Mesenchymal stem cell (in vitro differentiated cells and primary cell): ENCODE measurements at regions not wholly inside any gene's neighbourhood (a gene's known extent, or its start where the extent isn't known, plus 50 kb on each side); places are given as distances from the start of the nearest gene placed in this dataset.

Experiments
- DNase-seq: peaks from one replicate; pipeline ENCODE4 v3.0.0-alpha.2; 2013
- H2AFZ ChIP-seq: one replicate; pipeline ENCODE4 v1.6.1; 2013; ENCODE audit warnings: low read depth, mild to moderate bottlenecking, control low read depth, inconsistent platforms, low read length, moderate library complexity
- H2AK5ac ChIP-seq: 2 replicates; pipeline ENCODE4 v1.6.1; 2013; ENCODE audit warnings: low read length, moderate library complexity, mild to moderate bottlenecking, inconsistent platforms; ENCODE audit not compliant: severe bottlenecking
- H2BK120ac ChIP-seq: one replicate; pipeline ENCODE4 v1.6.1; 2013; ENCODE audit warnings: low read depth, mild to moderate bottlenecking, inconsistent platforms, low read length, moderate library complexity
- H2BK12ac ChIP-seq, 2 experiments: one replicate each; pipeline ENCODE4 v1.6.1; 2013; ENCODE audit warnings: inconsistent platforms in 2 of 2, low read length in 2 of 2, mild to moderate bottlenecking in 2 of 2, moderate library complexity in 2 of 2, control low read depth in 1 of 2
- H2BK15ac ChIP-seq: one replicate; pipeline ENCODE4 v1.6.1; 2013; ENCODE audit warnings: mild to moderate bottlenecking, low read depth, inconsistent platforms; ENCODE audit not compliant: poor library complexity, severe bottlenecking
- H2BK5ac ChIP-seq: 2 replicates; pipeline ENCODE4 v1.6.1; 2013; ENCODE audit warnings: low read depth, mild to moderate bottlenecking, low read length, control low read depth, inconsistent platforms; ENCODE audit not compliant: poor library complexity, severe bottlenecking
- H3K14ac ChIP-seq, 2 experiments: one replicate each; pipeline ENCODE4 v1.6.1; 2013; ENCODE audit warnings: inconsistent platforms in 2 of 2, low read length in 2 of 2, control low read depth in 1 of 2, mild to moderate bottlenecking in 1 of 2, moderate library complexity in 1 of 2
- H3K18ac ChIP-seq, 2 experiments: one replicate each; pipeline ENCODE4 v1.6.1; 2013; ENCODE audit warnings: inconsistent platforms in 2 of 2, low read length in 2 of 2, control low read depth in 1 of 2, low read depth in 1 of 2, mild to moderate bottlenecking in 1 of 2
- H3K23ac ChIP-seq, 2 experiments: one replicate each; pipeline ENCODE4 v1.6.1; 2013; ENCODE audit warnings: inconsistent platforms in 2 of 2, low read length in 2 of 2, mild to moderate bottlenecking in 2 of 2, moderate library complexity in 2 of 2, control low read depth in 1 of 2
- H3K27ac ChIP-seq: 2 replicates; pipeline ENCODE4 v1.5.1; 2013; ENCODE audit warnings: mild to moderate bottlenecking, moderate library complexity, low read length, control low read depth, inconsistent platforms; ENCODE audit not compliant: poor library complexity, severe bottlenecking
- H3K27me3 ChIP-seq, 2 experiments: 2 replicates each; pipeline versions ENCODE4 v1.6.1 to v1.7.0; 2013; ENCODE audit warnings: low read length in 2 of 2, mild to moderate bottlenecking in 2 of 2, moderate library complexity in 2 of 2, control low read depth in 1 of 2, inconsistent platforms in 1 of 2; ENCODE audit not compliant: control insufficient read depth in 1 of 2, insufficient read depth in 1 of 2
- H3K36me3 ChIP-seq, 2 experiments: 2 replicates each; pipeline versions ENCODE4 v1.6.1 to v1.7.0; 2013; ENCODE audit warnings: low read length in 2 of 2, control low read depth in 1 of 2, inconsistent platforms in 1 of 2, low read depth in 1 of 2, mild to moderate bottlenecking in 1 of 2; ENCODE audit not compliant: insufficient read depth in 2 of 2, control insufficient read depth in 1 of 2
- H3K4ac ChIP-seq, 2 experiments: one replicate each; pipeline ENCODE4 v1.6.1; 2013; ENCODE audit warnings: inconsistent platforms in 2 of 2, low read length in 2 of 2, mild to moderate bottlenecking in 2 of 2, moderate library complexity in 2 of 2, control low read depth in 1 of 2, low read depth in 1 of 2
- H3K4me1 ChIP-seq: 2 replicates; pipeline ENCODE4 v1.6.1; 2013; ENCODE audit warnings: low read depth, low read length, control low read depth; ENCODE audit not compliant: control insufficient read depth, insufficient read depth
- H3K4me2 ChIP-seq: 2 replicates; pipeline ENCODE4 v1.6.1; 2013; ENCODE audit warnings: low read length, mild to moderate bottlenecking, inconsistent platforms; ENCODE audit not compliant: poor library complexity, severe bottlenecking
- H3K4me3 ChIP-seq, 2 experiments: 2 replicates each; pipeline versions ENCODE4 v1.5.1 to v1.7.0; 2013; ENCODE audit warnings: low read length in 2 of 2, mild to moderate bottlenecking in 2 of 2, control low read depth in 1 of 2, low read depth in 1 of 2; ENCODE audit not compliant: insufficient read depth in 1 of 2
- H3K79me1 ChIP-seq: replicated peaks from 2 replicates; pipeline ENCODE4 v1.6.1; 2013; ENCODE audit warnings: mild to moderate bottlenecking, control low read depth, low read length, inconsistent platforms; ENCODE audit not compliant: poor library complexity, severe bottlenecking
- H3K9ac ChIP-seq: 2 replicates; pipeline ENCODE4 v1.7.0; 2013; ENCODE audit warnings: mild to moderate bottlenecking, low read length, moderate library complexity
- H3K9me3 ChIP-seq: 2 replicates; pipeline ENCODE4 v1.7.0; 2013; ENCODE audit warnings: mild to moderate bottlenecking, low read length; ENCODE audit not compliant: control insufficient read depth
- H4K8ac ChIP-seq: one replicate; pipeline ENCODE4 v1.6.1; 2013; ENCODE audit warnings: inconsistent platforms, mild to moderate bottlenecking, low read length, moderate library complexity
- H4K91ac ChIP-seq: one replicate; pipeline ENCODE4 v1.6.1; 2013; ENCODE audit warnings: mild to moderate bottlenecking, low read length, inconsistent platforms
- WGBS: methylation state at CpG from one replicate; pipeline ENCODE4 v1.1.7; 2013; ENCODE audit warnings: mixed read lengths; 5-methylcytosine and 5-hydroxymethylcytosine counted together

DNA sequence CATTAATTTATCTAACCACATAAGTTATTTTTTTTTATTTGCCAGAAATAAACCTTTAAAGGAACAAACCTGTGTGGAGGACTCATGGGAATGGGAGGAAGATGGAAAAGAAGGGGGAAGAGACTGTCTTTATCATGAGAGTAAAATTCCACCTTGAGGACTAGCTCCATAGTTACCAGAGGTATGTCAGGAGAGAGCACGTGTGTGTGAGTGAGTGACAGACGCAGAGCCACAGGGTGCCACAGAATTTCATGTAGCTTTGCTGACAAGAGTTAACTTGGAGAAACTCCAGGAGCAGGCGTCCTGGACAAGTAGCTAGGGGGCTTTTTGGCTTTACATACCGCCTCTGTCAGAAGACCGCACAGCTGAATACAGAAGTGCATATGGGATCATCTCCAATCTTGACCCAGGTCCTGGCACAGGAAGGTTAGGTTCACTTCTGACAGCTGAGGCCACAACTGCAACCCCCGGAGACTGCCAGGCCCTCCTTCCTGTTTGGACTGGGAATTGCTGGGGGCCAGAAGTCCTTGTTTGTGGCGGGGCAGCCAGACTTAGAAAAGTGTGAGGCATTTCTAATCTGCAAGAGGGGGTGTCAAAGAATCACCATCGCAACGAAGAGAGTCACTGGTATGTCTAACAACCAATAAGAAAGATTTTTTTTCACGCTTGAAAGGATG lies 197.8 kb upstream of the TPM1 start:
- Histone ChIP-seq H3K4me2 (no peak overlapping the region), H3K36me3 (peaks cover 11 to 44% of the 10 kb centered on the region in 2 experiments), H3K14ac (no peak overlapping the region), H2AK5ac (peak overlapping the region; percentile 79), H2BK120ac (no peak overlapping the region), H2BK12ac (no peak overlapping the region), H4K8ac (no peak overlapping the region), H2AFZ (no peak overlapping the region), H3K23ac (no peak overlapping the region), H4K91ac (no peak overlapping the region), H3K27ac (no peak overlapping the region), H3K4me3 (no peak overlapping the region), H3K79me1 (peaks cover 5% of the 10 kb centered on the region), H3K27me3 (no peaks in the 10 kb centered on the region), H3K9me3 (peaks cover 3% of the 10 kb centered on the region), H3K9ac (no peak overlapping the region), H2BK5ac (no peak overlapping the region), H3K18ac (no peak overlapping the region), H3K4me1 (peaks cover 55% of the 10 kb centered on the region), H3K4ac (no peak overlapping the region), H2BK15ac (no peak overlapping the region)
- DNase-seq: no peak
- WGBS: 78% methylated on average over 10 of the region's 10 CpGs

DNA sequence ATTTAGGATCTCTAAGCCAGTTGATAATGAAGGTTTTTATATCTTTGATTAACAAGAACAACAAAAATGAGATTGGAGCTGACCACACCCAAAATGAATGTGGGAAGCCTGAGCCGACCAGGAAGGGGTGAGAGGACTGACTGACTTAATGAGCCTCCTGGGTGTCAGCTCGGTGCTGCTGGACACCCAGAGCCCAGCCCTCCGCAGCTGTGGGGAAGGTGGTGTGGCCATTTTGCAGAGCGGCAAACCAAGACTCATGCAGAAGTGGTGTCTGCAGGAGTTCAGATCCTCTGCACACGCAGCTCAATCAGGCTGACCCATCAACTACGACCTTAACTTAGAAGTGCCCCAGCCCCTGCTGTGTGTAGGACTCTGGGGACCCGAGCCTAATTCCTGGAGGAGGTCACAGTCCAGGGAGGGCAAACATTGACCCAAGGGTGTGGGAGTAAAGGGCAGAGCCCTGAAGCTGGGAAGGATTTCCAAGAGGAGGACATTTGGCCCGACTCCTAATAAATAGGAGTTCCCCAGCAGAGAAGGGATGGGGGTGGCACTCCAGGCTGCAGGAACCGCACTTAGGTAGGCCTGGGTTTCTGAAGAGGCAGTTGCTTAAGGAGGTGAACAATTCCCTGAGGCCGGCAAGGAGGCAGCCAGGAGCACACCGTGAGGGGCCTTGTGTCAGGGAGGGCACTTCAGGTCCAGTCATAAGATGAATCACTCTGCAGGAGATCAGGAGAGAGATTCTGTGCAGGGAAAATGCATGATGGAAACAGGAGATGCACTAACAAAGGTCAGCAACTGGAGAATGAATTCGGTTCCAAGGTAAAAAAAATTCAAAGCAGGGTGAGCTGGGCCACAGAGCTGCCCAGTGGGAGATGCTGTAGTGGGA lies 197.1 kb upstream of the TPM1 start:
- DNase-seq: peak; percentile 40
- WGBS: 61% methylated on average over 12 of the region's 12 CpGs
- H3K27me3 ChIP-seq: no peaks in the 10 kb centered on the region
- no peak overlapping the region for H3K4me3 ChIP-seq
- no peak overlapping the region for H4K91ac ChIP-seq
- peaks cover 5% of the 10 kb centered on the region for H3K79me1 ChIP-seq
- H3K14ac ChIP-seq: peak overlapping the region in 1 of 2 experiments; percentile 68
- no peak overlapping the region for H2BK15ac ChIP-seq
- no peak overlapping the region for H4K8ac ChIP-seq
- peak overlapping the region; percentile 96 for H2AK5ac ChIP-seq
- H3K4me1 ChIP-seq: peaks cover 52% of the 10 kb centered on the region
- H3K18ac ChIP-seq: peak overlapping the region; percentile 33 to 56
- peak overlapping the region in 1 of 2 experiments; percentile 46 for H3K4ac ChIP-seq
- H3K36me3 ChIP-seq: peaks cover 3 to 36% of the 10 kb centered on the region in 2 experiments
- H3K27ac ChIP-seq: peak overlapping the region; percentile 56
- H3K9ac ChIP-seq: no peak overlapping the region
- no peak overlapping the region for H2AFZ ChIP-seq
- peak overlapping the region; percentile 23 for H3K4me2 ChIP-seq
- H3K9me3 ChIP-seq: peaks cover 3% of the 10 kb centered on the region
- H3K23ac ChIP-seq: no peak overlapping the region
- peak overlapping the region; percentile 69 for H2BK5ac ChIP-seq
- peak overlapping the region in 1 of 2 experiments; percentile 72 for H2BK12ac ChIP-seq
- H2BK120ac ChIP-seq: no peak overlapping the region

DNA sequence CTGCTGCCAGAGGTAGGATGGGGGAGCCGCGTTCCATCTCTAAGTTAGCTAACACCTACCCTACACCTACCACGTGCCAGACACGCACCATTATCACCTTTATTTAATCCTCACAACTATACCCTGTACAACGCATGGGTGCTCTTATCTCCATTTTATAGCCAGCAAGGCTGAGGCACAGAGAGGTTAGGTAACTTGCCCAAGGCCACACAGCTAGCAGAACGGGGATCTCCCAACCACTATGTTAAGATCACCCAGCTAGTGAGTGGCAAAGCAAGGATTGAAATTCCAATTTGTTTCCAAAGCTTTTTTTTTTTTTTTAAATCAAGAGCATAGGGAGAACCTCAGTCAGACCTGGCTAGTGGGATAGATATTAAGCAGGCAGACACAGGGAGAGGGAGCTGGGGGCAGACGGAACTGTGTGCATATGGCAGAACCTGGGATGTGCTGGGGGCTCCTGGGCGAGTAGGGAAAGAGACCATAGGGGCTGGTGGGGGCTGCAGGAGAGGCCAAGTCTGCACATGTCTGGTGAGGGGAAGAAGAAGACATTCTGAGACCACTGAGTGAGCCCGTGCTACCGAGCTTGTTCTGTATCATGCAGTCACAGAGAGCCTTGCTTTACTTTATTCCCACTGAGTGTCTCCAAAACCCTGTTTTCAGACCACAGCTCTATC lies 196.3 kb upstream of the TPM1 start:
- H4K8ac ChIP-seq: no peak overlapping the region

More for the DNA sequence above, 196.3 kb upstream of the TPM1 start:
- Histone ChIP-seq H2BK12ac (no peak overlapping the region), H3K27me3 (no peaks in the 10 kb centered on the region), H3K9ac (no peak overlapping the region), H3K4ac (peak overlapping the region in 1 of 2 experiments; percentile 13), H3K14ac (no peak overlapping the region), H3K27ac (peak overlapping the region; percentile 56), H3K4me3 (no peak overlapping the region), H3K9me3 (no peaks in the 10 kb centered on the region), H3K18ac (peak overlapping the region in 1 of 2 experiments; percentile 16), H3K23ac (no peak overlapping the region), H4K91ac (no peak overlapping the region), H3K4me2 (no peak overlapping the region), H2BK15ac (no peak overlapping the region), H2BK5ac (peak overlapping the region; percentile 69), H3K4me1 (peaks cover 46% of the 10 kb centered on the region), H2AFZ (no peak overlapping the region), H2AK5ac (peak overlapping the region; percentile 87), H3K36me3 (peaks cover 0 to 28% of the 10 kb centered on the region in 2 experiments), H3K79me1 (peaks cover 5% of the 10 kb centered on the region), H2BK120ac (no peak overlapping the region)
- WGBS: 97% methylated on average over 10 of the region's 10 CpGs
- DNase-seq: no peak
